Astrocyte (in vitro differentiated cells and primary cell): ENCODE measurements at regions not wholly inside any gene's neighbourhood (a gene's known extent, or its start where the extent isn't known, plus 50 kb on each side); places are given as distances from the start of the nearest gene placed in this dataset.

Source experiments
- CTCF ChIP-seq: IDR thresholded peaks from 2 replicates; pipeline ENCODE4 v1.5.1; 2011; ENCODE audit warnings: low read depth, mild to moderate bottlenecking, inconsistent platforms, low read length, moderate library complexity; ENCODE audit not compliant: insufficient read depth
- EZH2 ChIP-seq: IDR thresholded peaks from 2 replicates; pipeline ENCODE4 v1.6.1; 2012; ENCODE audit warnings: mild to moderate bottlenecking, low read length, inconsistent platforms; ENCODE audit not compliant: insufficient read depth

DNA sequence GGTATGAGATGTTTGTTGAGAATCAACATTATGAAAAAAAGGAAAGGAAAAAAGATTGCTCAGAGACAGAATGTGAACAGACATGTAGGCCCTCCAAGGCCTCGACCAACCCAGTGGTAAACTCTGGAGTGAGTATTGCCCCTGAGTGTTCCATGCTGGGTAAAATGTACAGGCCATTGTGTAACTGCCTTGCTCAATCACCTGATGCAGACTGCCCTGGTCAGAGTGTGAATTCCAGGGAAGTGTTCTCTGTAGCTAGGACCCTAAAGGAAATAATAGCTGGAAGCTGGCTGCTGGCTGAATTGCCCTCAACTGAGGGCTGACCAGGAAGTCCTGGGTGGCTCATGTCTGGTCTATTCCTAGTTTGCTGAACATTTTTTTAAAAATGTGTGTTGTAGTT is 1081.4 kb upstream of the LRFN5 start:
- TF ChIP-seq CTCF = no peak
- no peak for TF ChIP-seq EZH2
